ENCODE measurements at regions not wholly inside any gene's neighbourhood (a gene's known extent, or its start where the extent isn't known, plus 50 kb on each side); places are given as distances from the start of the nearest gene placed in this dataset.
A peak's percentile ranks its signal among the peaks of the same experiment; 100 is the strongest.
"Not testable (repeated sequence)": the region's sequence is repeated elsewhere in the genome, so short reads cannot be mapped to it uniquely, and the experiment has no call there.

GRCh38 chr7:50251765-50252164 is 52.8 kb upstream of the IKZF1 start:
- no peak overlapping the region for H3K27ac Mint-ChIP-seq
- H3K4me3 Mint-ChIP-seq, result no peak overlapping the region
- peaks cover 22% of the 10 kb centered on the region for H3K4me1 Mint-ChIP-seq (ENCODE audit: low read depth)
- H3K27me3 Mint-ChIP-seq, result no peaks in the 10 kb centered on the region
- H3K9me3 Mint-ChIP-seq, result peaks cover 13% of the 10 kb centered on the region
- H3K36me3 Mint-ChIP-seq (ENCODE audit: low read depth), result peaks cover 16% of the 10 kb centered on the region

GRCh38 chr7:50246551-50246950 is 58.0 kb upstream of the IKZF1 start:
- Mint-ChIP-seq H3K4me3 (no peak overlapping the region), H3K36me3 (ENCODE audit: low read depth) (peaks cover 21% of the 10 kb centered on the region), H3K27me3 (no peaks in the 10 kb centered on the region), H3K27ac (no peak overlapping the region), H3K9me3 (peaks cover 24% of the 10 kb centered on the region), H3K4me1 (ENCODE audit: low read depth) (peaks cover 11% of the 10 kb centered on the region)

- H3K4me1 Mint-ChIP-seq (ENCODE audit: low read depth), result peaks cover 16% of the 10 kb centered on the region
- not testable (repeated sequence) for H3K27ac Mint-ChIP-seq
Observed at GRCh38 chr7:50242111-50242510, 62.4 kb upstream of the IKZF1 start.

GRCh38 chr7:50240699-50241098 is 63.8 kb upstream of the IKZF1 start:
- Mint-ChIP-seq H3K9me3 (peaks cover 20% of the 10 kb centered on the region), H3K4me1 (ENCODE audit: low read depth) (peaks cover 24% of the 10 kb centered on the region), H3K36me3 (ENCODE audit: low read depth) (peaks cover 12% of the 10 kb centered on the region)
- not testable (repeated sequence) for H3K27ac Mint-ChIP-seq, H3K27me3 Mint-ChIP-seq, H3K4me3 Mint-ChIP-seq

More at GRCh38 chr7:50242111-50242510, 62.4 kb upstream of the IKZF1 start:
- Mint-ChIP-seq H3K9me3 (peaks cover 26% of the 10 kb centered on the region), H3K36me3 (ENCODE audit: low read depth) (peaks cover 18% of the 10 kb centered on the region)
- H3K27me3 Mint-ChIP-seq, H3K4me3 Mint-ChIP-seq: not testable (repeated sequence)

GRCh38 chr7:50229964-50230363 is 74.6 kb upstream of the IKZF1 start:
- H3K4me1 Mint-ChIP-seq (ENCODE audit: low read depth), result peaks cover 37% of the 10 kb centered on the region
- H3K9me3 Mint-ChIP-seq, result peaks cover 13% of the 10 kb centered on the region
- H3K36me3 Mint-ChIP-seq (ENCODE audit: low read depth), result peaks cover 15% of the 10 kb centered on the region
- no peaks in the 10 kb centered on the region for H3K27me3 Mint-ChIP-seq
- H3K27ac Mint-ChIP-seq, result no peak overlapping the region
- H3K4me3 Mint-ChIP-seq, result no peak overlapping the region

GRCh38 chr7:50228148-50228547 is 76.4 kb upstream of the IKZF1 start:
- H3K4me3 Mint-ChIP-seq, result peak overlapping the region; percentile 48

GRCh38 chr7:50227726-50228125 is 76.8 kb upstream of the IKZF1 start:
- H3K9me3 Mint-ChIP-seq, result peaks cover 18% of the 10 kb centered on the region
- peak overlapping the region; percentile 48 for H3K4me3 Mint-ChIP-seq
- no peaks in the 10 kb centered on the region for H3K27me3 Mint-ChIP-seq
- H3K4me1 Mint-ChIP-seq (ENCODE audit: low read depth), result peaks cover 37% of the 10 kb centered on the region
- peaks cover 15% of the 10 kb centered on the region for H3K36me3 Mint-ChIP-seq (ENCODE audit: low read depth)
- H3K27ac Mint-ChIP-seq, result peak overlapping the region; percentile 92

More at GRCh38 chr7:50228148-50228547, 76.4 kb upstream of the IKZF1 start:
- H3K9me3 Mint-ChIP-seq, result peaks cover 18% of the 10 kb centered on the region
- peaks cover 37% of the 10 kb centered on the region for H3K4me1 Mint-ChIP-seq (ENCODE audit: low read depth)
- H3K27me3 Mint-ChIP-seq, result no peaks in the 10 kb centered on the region
- peaks cover 15% of the 10 kb centered on the region for H3K36me3 Mint-ChIP-seq (ENCODE audit: low read depth)
- H3K27ac Mint-ChIP-seq, result peak overlapping the region; percentile 92

- peaks cover 25% of the 10 kb centered on the region for H3K9me3 Mint-ChIP-seq
- H3K4me1 Mint-ChIP-seq (ENCODE audit: low read depth), result peaks cover 37% of the 10 kb centered on the region
- peaks cover 22% of the 10 kb centered on the region for H3K36me3 Mint-ChIP-seq (ENCODE audit: low read depth)
- H3K27ac Mint-ChIP-seq, result peak overlapping the region; percentile 92
- no peaks in the 10 kb centered on the region for H3K27me3 Mint-ChIP-seq
- H3K4me3 Mint-ChIP-seq, result peak overlapping the region; percentile 14
Observed at GRCh38 chr7:50226669-50227068, 77.8 kb upstream of the IKZF1 start.

- H3K4me1 Mint-ChIP-seq (ENCODE audit: low read depth), result peaks cover 37% of the 10 kb centered on the region
- peaks cover 28% of the 10 kb centered on the region for H3K9me3 Mint-ChIP-seq
- peak overlapping the region; percentile 14 for H3K4me3 Mint-ChIP-seq
- H3K27ac Mint-ChIP-seq, result peak overlapping the region; percentile 92
- H3K27me3 Mint-ChIP-seq, result no peaks in the 10 kb centered on the region
- H3K36me3 Mint-ChIP-seq (ENCODE audit: low read depth), result peaks cover 22% of the 10 kb centered on the region
Observed at GRCh38 chr7:50226145-50226544, 78.4 kb upstream of the IKZF1 start.

GRCh38 chr7:50221433-50221832 is 83.1 kb upstream of the IKZF1 start:
- H3K36me3 Mint-ChIP-seq (ENCODE audit: low read depth), result peaks cover 11% of the 10 kb centered on the region

GRCh38 chr7:50221028-50221427 is 83.5 kb upstream of the IKZF1 start:
- Mint-ChIP-seq H3K4me3 (no peak overlapping the region), H3K4me1 (ENCODE audit: low read depth) (peaks cover 24% of the 10 kb centered on the region), H3K27ac (no peak overlapping the region), H3K9me3 (peaks cover 25% of the 10 kb centered on the region), H3K36me3 (ENCODE audit: low read depth) (peaks cover 11% of the 10 kb centered on the region), H3K27me3 (no peaks in the 10 kb centered on the region)

More at GRCh38 chr7:50221433-50221832, 83.1 kb upstream of the IKZF1 start:
- no peaks in the 10 kb centered on the region for H3K27me3 Mint-ChIP-seq
- peaks cover 25% of the 10 kb centered on the region for H3K9me3 Mint-ChIP-seq
- H3K27ac Mint-ChIP-seq, result no peak overlapping the region
- no peak overlapping the region for H3K4me3 Mint-ChIP-seq
- H3K4me1 Mint-ChIP-seq (ENCODE audit: low read depth), result peaks cover 29% of the 10 kb centered on the region

- Mint-ChIP-seq H3K27ac (no peak overlapping the region), H3K4me3 (no peak overlapping the region), H3K4me1 (ENCODE audit: low read depth) (peaks cover 21% of the 10 kb centered on the region), H3K9me3 (peaks cover 25% of the 10 kb centered on the region), H3K36me3 (ENCODE audit: low read depth) (peaks cover 11% of the 10 kb centered on the region), H3K27me3 (no peaks in the 10 kb centered on the region)
Observed at GRCh38 chr7:50220273-50220672, 84.2 kb upstream of the IKZF1 start.

GRCh38 chr7:50217821-50218281 is 86.7 kb upstream of the IKZF1 start:
- Mint-ChIP-seq H3K4me1 (ENCODE audit: low read depth) (peaks cover 39% of the 10 kb centered on the region), H3K27ac (no peak overlapping the region), H3K9me3 (peaks cover 21% of the 10 kb centered on the region), H3K27me3 (no peaks in the 10 kb centered on the region), H3K4me3 (no peak overlapping the region), H3K36me3 (ENCODE audit: low read depth) (peaks cover 11% of the 10 kb centered on the region)

GRCh38 chr7:50217401-50217800 is 87.1 kb upstream of the IKZF1 start:
- peaks cover 43% of the 10 kb centered on the region for H3K4me1 Mint-ChIP-seq (ENCODE audit: low read depth)

GRCh38 chr7:50216626-50217025 is 87.9 kb upstream of the IKZF1 start:
- Mint-ChIP-seq H3K27ac (no peak overlapping the region), H3K4me3 (no peak overlapping the region)

More at GRCh38 chr7:50217401-50217800, 87.1 kb upstream of the IKZF1 start:
- peaks cover 20% of the 10 kb centered on the region for H3K9me3 Mint-ChIP-seq
- peaks cover 9% of the 10 kb centered on the region for H3K36me3 Mint-ChIP-seq (ENCODE audit: low read depth)
- no peaks in the 10 kb centered on the region for H3K27me3 Mint-ChIP-seq
- H3K4me3 Mint-ChIP-seq, result no peak overlapping the region
- H3K27ac Mint-ChIP-seq, result no peak overlapping the region

GRCh38 chr7:50214771-50215170 is 89.7 kb upstream of the IKZF1 start:
- no peaks in the 10 kb centered on the region for H3K9me3 Mint-ChIP-seq
- peak overlapping the region; percentile 22 for H3K27ac Mint-ChIP-seq
- no peaks in the 10 kb centered on the region for H3K27me3 Mint-ChIP-seq
- peaks cover 67% of the 10 kb centered on the region for H3K4me1 Mint-ChIP-seq (ENCODE audit: low read depth)
- no peaks in the 10 kb centered on the region for H3K36me3 Mint-ChIP-seq (ENCODE audit: low read depth)
- H3K4me3 Mint-ChIP-seq, result no peak overlapping the region

More at GRCh38 chr7:50216626-50217025, 87.9 kb upstream of the IKZF1 start:
- H3K4me1 Mint-ChIP-seq (ENCODE audit: low read depth), result peaks cover 51% of the 10 kb centered on the region
- no peaks in the 10 kb centered on the region for H3K27me3 Mint-ChIP-seq
- peaks cover 14% of the 10 kb centered on the region for H3K9me3 Mint-ChIP-seq
- H3K36me3 Mint-ChIP-seq (ENCODE audit: low read depth), result peaks cover 3% of the 10 kb centered on the region
